ENCODE measurements at regions not wholly inside any gene's neighbourhood (a gene's known extent, or its start where the extent isn't known, plus 50 kb on each side); places are given as distances from the start of the nearest gene placed in this dataset.

DNA sequence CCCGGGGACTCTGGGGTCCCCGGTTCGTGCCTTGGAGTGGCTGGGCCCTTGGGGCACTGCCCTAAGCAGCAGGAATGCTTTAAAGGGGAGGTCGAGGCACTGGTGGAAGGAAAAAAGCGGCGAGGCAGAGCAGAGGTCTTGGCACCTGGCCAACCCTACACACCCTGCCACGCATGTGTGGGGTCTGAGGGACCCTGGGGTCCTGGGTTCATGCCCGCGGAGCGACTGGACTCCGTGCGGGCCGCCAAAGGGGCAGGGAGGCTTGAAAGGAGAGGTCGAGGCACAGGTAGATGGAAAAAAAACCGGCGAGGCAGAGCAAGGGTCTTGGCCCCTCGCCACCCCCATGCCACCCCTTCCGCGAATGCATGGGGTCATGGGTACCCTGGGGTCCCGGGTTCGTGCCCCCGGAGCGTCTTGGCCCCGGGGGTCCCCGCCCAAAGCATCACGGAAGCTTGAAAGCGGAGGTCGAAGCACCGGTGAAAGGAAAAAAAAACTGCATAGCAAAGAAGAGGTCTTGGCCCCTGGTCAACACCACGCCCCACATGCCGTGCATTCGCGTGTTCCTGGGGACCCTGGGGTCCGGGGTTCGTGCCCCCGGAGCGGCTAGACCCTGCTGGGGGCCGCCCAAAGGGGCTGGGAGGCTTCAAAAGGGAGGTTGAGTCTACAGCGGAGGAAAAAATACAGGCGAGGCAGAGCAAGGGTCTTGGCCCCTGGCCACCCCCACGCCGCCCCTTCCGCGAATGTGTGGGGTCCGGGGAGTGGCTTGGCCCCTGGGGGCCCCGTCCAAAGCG lies 312.9 kb downstream of the ALG10 start:
- H3K4me3 ChIP-seq (ENCODE audit: low read depth, low read length, poor library complexity, severe bottlenecking), result no peak overlapping the region

GRCh38 chr12:34335819-34336262 lies 313.5 kb downstream of the ALG10 start:
- Histone ChIP-seq H3K4me3 (ENCODE audit: low read depth, low read length, poor library complexity, severe bottlenecking) (no peak overlapping the region), H3K79me2 (ENCODE audit: insufficient read depth, low read length) (no peaks in the 10 kb centered on the region), H3K4me2 (ENCODE audit: low read length) (no peak overlapping the region), H3K9me3 (ENCODE audit: low read length) (no peaks in the 10 kb centered on the region), H3F3A (ENCODE audit: insufficient read depth, low read length) (no peaks in the 10 kb centered on the region), H4K20me1 (ENCODE audit: insufficient read depth, low read length) (no peaks in the 10 kb centered on the region), H3K4me1 (ENCODE audit: insufficient read depth, low read length, severe bottlenecking) (no peaks in the 10 kb centered on the region), H3K9me2 (ENCODE audit: low read depth, low read length) (no peaks in the 10 kb centered on the region), H3K9ac (ENCODE audit: low read length) (no peak overlapping the region), H2AFZ (ENCODE audit: low read length) (no peak overlapping the region), H3K36me3 (ENCODE audit: insufficient read depth, low read length) (no peaks in the 10 kb centered on the region), H3K27ac (ENCODE audit: low read depth, low read length, poor library complexity, severe bottlenecking) (no peak overlapping the region), H3K27me3 (ENCODE audit: insufficient read depth, low read length) (no peaks in the 10 kb centered on the region)
- TF ChIP-seq, protein P1, sequence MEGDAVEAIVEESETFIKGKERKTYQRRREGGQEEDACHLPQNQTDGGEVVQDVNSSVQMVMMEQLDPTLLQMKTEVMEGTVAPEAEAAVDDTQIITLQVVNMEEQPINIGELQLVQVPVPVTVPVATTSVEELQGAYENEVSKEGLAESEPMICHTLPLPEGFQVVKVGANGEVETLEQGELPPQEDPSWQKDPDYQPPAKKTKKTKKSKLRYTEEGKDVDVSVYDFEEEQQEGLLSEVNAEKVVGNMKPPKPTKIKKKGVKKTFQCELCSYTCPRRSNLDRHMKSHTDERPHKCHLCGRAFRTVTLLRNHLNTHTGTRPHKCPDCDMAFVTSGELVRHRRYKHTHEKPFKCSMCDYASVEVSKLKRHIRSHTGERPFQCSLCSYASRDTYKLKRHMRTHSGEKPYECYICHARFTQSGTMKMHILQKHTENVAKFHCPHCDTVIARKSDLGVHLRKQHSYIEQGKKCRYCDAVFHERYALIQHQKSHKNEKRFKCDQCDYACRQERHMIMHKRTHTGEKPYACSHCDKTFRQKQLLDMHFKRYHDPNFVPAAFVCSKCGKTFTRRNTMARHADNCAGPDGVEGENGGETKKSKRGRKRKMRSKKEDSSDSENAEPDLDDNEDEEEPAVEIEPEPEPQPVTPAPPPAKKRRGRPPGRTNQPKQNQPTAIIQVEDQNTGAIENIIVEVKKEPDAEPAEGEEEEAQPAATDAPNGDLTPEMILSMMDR (IDR thresholded peaks at IDR 0.05; ENCODE audit: low read length), result no peak
- TF ChIP-seq EZH2 (IDR thresholded peaks at IDR 0.05; ENCODE audit: borderline replicate concordance, low read length), result no peak

More for the DNA sequence above, 312.9 kb downstream of the ALG10 start:
- Histone ChIP-seq H3K27ac (ENCODE audit: low read depth, low read length, poor library complexity, severe bottlenecking) (no peak overlapping the region), H4K20me1 (ENCODE audit: insufficient read depth, low read length) (no peaks in the 10 kb centered on the region), H3K9ac (ENCODE audit: low read length) (no peak overlapping the region), H3K9me2 (ENCODE audit: low read depth, low read length) (no peaks in the 10 kb centered on the region), H3K4me2 (ENCODE audit: low read length) (no peak overlapping the region), H3K27me3 (ENCODE audit: insufficient read depth, low read length) (no peaks in the 10 kb centered on the region), H3K4me1 (ENCODE audit: insufficient read depth, low read length, severe bottlenecking) (no peaks in the 10 kb centered on the region), H2AFZ (ENCODE audit: low read length) (no peak overlapping the region), H3K36me3 (ENCODE audit: insufficient read depth, low read length) (no peaks in the 10 kb centered on the region), H3F3A (ENCODE audit: insufficient read depth, low read length) (no peaks in the 10 kb centered on the region), H3K9me3 (ENCODE audit: low read length) (no peaks in the 10 kb centered on the region), H3K79me2 (ENCODE audit: insufficient read depth, low read length) (no peaks in the 10 kb centered on the region)
- TF ChIP-seq, protein P1 (IDR thresholded peaks at IDR 0.05; ENCODE audit: low read length), result no peak
- no peak for TF ChIP-seq EZH2 (IDR thresholded peaks at IDR 0.05; ENCODE audit: borderline replicate concordance, low read length)

- H3K9me2 ChIP-seq (ENCODE audit: low read depth, low read length), result no peaks in the 10 kb centered on the region
- no peak overlapping the region for H3K27ac ChIP-seq (ENCODE audit: low read depth, low read length, poor library complexity, severe bottlenecking)
- no peaks in the 10 kb centered on the region for H3K9me3 ChIP-seq (ENCODE audit: low read length)
- H3K4me3 ChIP-seq (ENCODE audit: low read depth, low read length, poor library complexity, severe bottlenecking), result no peak overlapping the region
- no peaks in the 10 kb centered on the region for H3K4me1 ChIP-seq (ENCODE audit: insufficient read depth, low read length, severe bottlenecking)
- TF ChIP-seq, protein P1 (IDR thresholded peaks at IDR 0.05; ENCODE audit: low read length), result no peak
- TF ChIP-seq EZH2 (IDR thresholded peaks at IDR 0.05; ENCODE audit: borderline replicate concordance, low read length), result no peak
- H3K9ac ChIP-seq (ENCODE audit: low read length), result no peak overlapping the region
- H3K36me3 ChIP-seq (ENCODE audit: insufficient read depth, low read length), result no peaks in the 10 kb centered on the region
- no peaks in the 10 kb centered on the region for H3K27me3 ChIP-seq (ENCODE audit: insufficient read depth, low read length)
- no peak overlapping the region for H3K4me2 ChIP-seq (ENCODE audit: low read length)
- H3F3A ChIP-seq (ENCODE audit: insufficient read depth, low read length), result no peaks in the 10 kb centered on the region
- H4K20me1 ChIP-seq (ENCODE audit: insufficient read depth, low read length), result no peaks in the 10 kb centered on the region
- H3K79me2 ChIP-seq (ENCODE audit: insufficient read depth, low read length), result no peaks in the 10 kb centered on the region
- no peak overlapping the region for H2AFZ ChIP-seq (ENCODE audit: low read length)
Observed at GRCh38 chr12:34336619-34337465, 314.5 kb downstream of the ALG10 start.
